HCT116 (cell line): ENCODE measurements at regions not wholly inside any gene's neighbourhood (a gene's known extent, or its start where the extent isn't known, plus 50 kb on each side); places are given as distances from the start of the nearest gene placed in this dataset.

Experiments used
- ATAC-seq: fragments of 200-7000 bp; cut with Tn5 transposase; 2 replicates; pipeline ENCODE4 v1.9.1; 2020; ENCODE audit warnings: mild to moderate bottlenecking, moderate library complexity
- BruUV-seq: library from RNA; stranded (reverse); fragments of 400-500 nt; replicated peaks from 2 replicates; lab custom pipeline; 2021; lab: Mats Ljungman, UMichigan
- CTCF ChIA-PET: fragments of 300-600 bp; sonication (Branson Sonifier 250); formaldehyde crosslinking; loops from one replicate; lab custom pipeline; 2021; ENCODE audit warnings: antibody characterized with exemption; lab: Charles Lee
- POLR2A ChIA-PET: fragments of 300-600, 350-600 bp; sonication (Branson Sonifier 250); formaldehyde crosslinking; loops from one replicate; lab custom pipeline; 2021; ENCODE audit warnings: antibody characterized with exemption; lab: Charles Lee
- RAD21 ChIA-PET, 2 experiments: fragments of 300-600 bp; sonication (Branson Sonifier 250); formaldehyde crosslinking; loops; one replicate each; lab custom pipeline; 2023; ENCODE audit warnings: low total read pairs in 2 of 2; ENCODE audit not compliant: uncharacterized antibody in 2 of 2, unreplicated experiment in 2 of 2, low non-redundant PET in 1 of 2; lab: Charles Lee
- DNase-seq: peaks from one replicate; pipeline ENCODE4 v3.0.0-alpha.2; 2010; ENCODE audit warnings: low read depth, low spot score
- H2AFZ ChIP-seq: fragments of 200-600 bp; shearing (Covaris generic), sonication (generic); 2 replicates; pipeline ENCODE4 v1.6.1; 2017; ENCODE audit warnings: low read depth, mixed run types, mixed read lengths, antibody characterized with exemption, low read length; ENCODE audit not compliant: poor library complexity, severe bottlenecking
- H3K27ac ChIP-seq: 2 replicates; pipeline ENCODE4 v1.5.1; 2012; ENCODE audit warnings: low read depth, low read length
- H3K27me3 ChIP-seq: fragments of 200-600 bp; sonication (generic); 2 replicates; pipeline ENCODE4 v1.6.1; 2016; ENCODE audit warnings: mixed run types, low read length, mixed read lengths; ENCODE audit not compliant: insufficient read depth
- H3K36me3 ChIP-seq, 2 experiments: fragments of 200-500 bp in 1 of 2; fragments of 200-600 bp in 1 of 2; sonication (Bioruptor generic) in 1 of 2; sonication (generic) in 1 of 2; 2 replicates each; pipeline versions ENCODE4 v1.5.1 to v1.6.1; 2014 to 2016; ENCODE audit warnings: low read length in 2 of 2, inconsistent platforms in 1 of 2, mixed read lengths in 1 of 2, mixed run types in 1 of 2; ENCODE audit not compliant: insufficient read depth in 2 of 2, control insufficient read depth in 1 of 2
- H3K4me1 ChIP-seq, 2 experiments: fragments of 200-600 bp in 1 of 2; sonication (generic) in 1 of 2; 2 replicates each; pipeline versions ENCODE4 v1.5.1 to v1.6.1; 2012 to 2017; ENCODE audit warnings: low read length in 2 of 2, inconsistent platforms in 1 of 2, mild to moderate bottlenecking in 1 of 2, mixed read lengths in 1 of 2, mixed run types in 1 of 2, moderate library complexity in 1 of 2; ENCODE audit not compliant: insufficient read depth in 2 of 2, control insufficient read depth in 1 of 2
- H3K4me2 ChIP-seq: fragments of 200-600 bp; sonication (generic); 2 replicates; pipeline ENCODE4 v1.6.1; 2017; ENCODE audit warnings: mixed run types, low read length, mixed read lengths
- H3K4me3 ChIP-seq, 2 experiments: fragments of 200-600 bp in 1 of 2; sonication (generic) in 1 of 2; replicated peaks in 1 of 2; 2 replicates each; pipeline ENCODE4 v1.5.1; 2011 to 2016; ENCODE audit warnings: low read length in 2 of 2, control low read depth in 1 of 2, low read depth in 1 of 2, mild to moderate bottlenecking in 1 of 2, mixed read lengths in 1 of 2, mixed run types in 1 of 2
- H3K79me2 ChIP-seq: fragments of 200-600 bp; sonication (generic); 2 replicates; pipeline ENCODE4 v1.6.1; 2017; ENCODE audit warnings: mild to moderate bottlenecking, mixed run types, low read length, moderate library complexity, mixed read lengths; ENCODE audit not compliant: insufficient read depth
- H3K9ac ChIP-seq: fragments of 200-600 bp; sonication (generic); 2 replicates; pipeline ENCODE4 v1.6.1; 2016; ENCODE audit warnings: low read length, mixed read lengths
- H3K9me2 ChIP-seq: fragments of 200-600 bp; sonication (generic), shearing (Covaris generic); 2 replicates; pipeline ENCODE4 v1.6.1; 2017; ENCODE audit warnings: mixed run types, mild to moderate bottlenecking, moderate library complexity; ENCODE audit not compliant: insufficient read depth
- H3K9me3 ChIP-seq, 2 experiments: fragments of 200-500 bp in 1 of 2; fragments of 200-600 bp in 1 of 2; sonication (Bioruptor generic) in 1 of 2; sonication (generic) in 1 of 2; 2 replicates each; pipeline ENCODE4 v1.6.1; 2014 to 2017; ENCODE audit warnings: low read length in 2 of 2, mixed read lengths in 2 of 2, inconsistent platforms in 1 of 2, low read depth in 1 of 2, mild to moderate bottlenecking in 1 of 2, mixed run types in 1 of 2, moderate library complexity in 1 of 2; ENCODE audit not compliant: control insufficient read depth in 1 of 2, insufficient read depth in 1 of 2
- H4K20me1 ChIP-seq: fragments of 200-600 bp; sonication (generic), shearing (Covaris generic); 2 replicates; pipeline ENCODE4 v1.6.1; 2017; ENCODE audit warnings: mixed run types, mild to moderate bottlenecking, moderate library complexity; ENCODE audit not compliant: insufficient read depth
- CBX3 ChIP-seq: IDR thresholded peaks from 2 replicates; pipeline ENCODE4 v1.6.1; 2012; ENCODE audit warnings: low read depth
- CEBPB ChIP-seq: IDR thresholded peaks from 2 replicates; pipeline ENCODE4 v1.6.1; 2012; ENCODE audit warnings: low read depth
- EGR1 ChIP-seq: IDR thresholded peaks from 2 replicates; pipeline ENCODE4 v1.6.1; 2012; ENCODE audit warnings: low read depth
- POLR2A ChIP-seq: IDR thresholded peaks from 2 replicates; pipeline ENCODE4 v1.7.0; 2011; ENCODE audit warnings: borderline replicate concordance; ENCODE audit not compliant: insufficient read depth, insufficient read length; ENCODE audit errors: extremely low read depth
- POLR2AphosphoS5 ChIP-seq: IDR thresholded peaks from 2 replicates; pipeline ENCODE4 v1.6.1; 2011; ENCODE audit warnings: mild to moderate bottlenecking, low read depth, low read length, moderate library complexity
- RAD21 ChIP-seq: IDR thresholded peaks from 2 replicates; pipeline ENCODE4 v1.6.1; 2012; ENCODE audit warnings: low read depth, mild to moderate bottlenecking
- SRF ChIP-seq: IDR thresholded peaks from 2 replicates; pipeline ENCODE4 v1.6.1; 2012; ENCODE audit warnings: low read depth
- intact Hi-C: fragments of 100-400 bp; cut with micrococcal nuclease; formaldehyde crosslinking; loops from 2 replicates; pipeline ENCODE4 v1.10.0; 2022
- TF ChIP-seq, protein P1 (sequence below), 3 experiments: fragments of 200-600 bp in 1 of 3; sonication (generic) in 1 of 3; IDR thresholded peaks in 2 of 3; conservative IDR thresholded peaks in 1 of 3; 2 replicates each; pipeline ENCODE4 v1.5.1; 2012 to 2017; ENCODE audit warnings: low read depth in 2 of 3, low read length in 2 of 3, antibody characterized with exemption in 1 of 3, borderline replicate concordance in 1 of 3, control low read depth in 1 of 3, mild to moderate bottlenecking in 1 of 3, mixed read lengths in 1 of 3, mixed run types in 1 of 3, moderate library complexity in 1 of 3; ENCODE audit not compliant: insufficient read depth in 1 of 3

GRCh38 chr18:38796762-38797161 lies 1231.2 kb upstream of the CELF4 start (continued):
- TF ChIP-seq SRF, result no peak
- no peak for TF ChIP-seq EGR1

DNA sequence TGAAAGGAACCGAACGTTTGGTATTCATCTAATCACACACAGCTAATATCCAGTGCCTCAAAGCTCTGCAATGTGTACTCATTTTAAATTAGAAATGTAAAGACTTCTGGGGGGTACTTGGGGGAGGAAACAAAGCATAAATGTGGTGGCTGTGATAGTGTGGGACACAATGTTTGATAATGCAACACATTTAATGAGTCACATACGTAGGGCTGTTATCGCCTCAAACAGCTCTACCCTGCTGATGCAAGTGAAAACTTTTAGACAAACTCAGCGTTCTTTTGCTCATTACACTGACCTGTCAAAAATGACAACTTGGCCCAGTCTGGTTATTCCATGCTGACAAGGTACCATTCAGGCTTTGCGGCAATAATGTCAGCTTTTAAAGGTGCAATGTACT lies 1227.1 kb upstream of the CELF4 start:
- Histone ChIP-seq H3K27ac (no peak overlapping the region), H2AFZ (no peak overlapping the region), H3K9ac (no peak overlapping the region), H3K9me3 (no peaks in the 10 kb centered on the region), H3K36me3 (no peaks in the 10 kb centered on the region), H3K79me2 (no peaks in the 10 kb centered on the region), H3K4me2 (no peak overlapping the region), H4K20me1 (no peaks in the 10 kb centered on the region), H3K27me3 (no peaks in the 10 kb centered on the region), H3K9me2 (no peaks in the 10 kb centered on the region), H3K4me3 (no peak overlapping the region), H3K4me1 (no peaks in the 10 kb centered on the region)
- TF ChIP-seq POLR2A (no peak), POLR2AphosphoS5 (no peak), CEBPB (no peak), RAD21 (no peak), CBX3 (no peak), SRF (no peak)
- TF ChIP-seq, protein P1, sequence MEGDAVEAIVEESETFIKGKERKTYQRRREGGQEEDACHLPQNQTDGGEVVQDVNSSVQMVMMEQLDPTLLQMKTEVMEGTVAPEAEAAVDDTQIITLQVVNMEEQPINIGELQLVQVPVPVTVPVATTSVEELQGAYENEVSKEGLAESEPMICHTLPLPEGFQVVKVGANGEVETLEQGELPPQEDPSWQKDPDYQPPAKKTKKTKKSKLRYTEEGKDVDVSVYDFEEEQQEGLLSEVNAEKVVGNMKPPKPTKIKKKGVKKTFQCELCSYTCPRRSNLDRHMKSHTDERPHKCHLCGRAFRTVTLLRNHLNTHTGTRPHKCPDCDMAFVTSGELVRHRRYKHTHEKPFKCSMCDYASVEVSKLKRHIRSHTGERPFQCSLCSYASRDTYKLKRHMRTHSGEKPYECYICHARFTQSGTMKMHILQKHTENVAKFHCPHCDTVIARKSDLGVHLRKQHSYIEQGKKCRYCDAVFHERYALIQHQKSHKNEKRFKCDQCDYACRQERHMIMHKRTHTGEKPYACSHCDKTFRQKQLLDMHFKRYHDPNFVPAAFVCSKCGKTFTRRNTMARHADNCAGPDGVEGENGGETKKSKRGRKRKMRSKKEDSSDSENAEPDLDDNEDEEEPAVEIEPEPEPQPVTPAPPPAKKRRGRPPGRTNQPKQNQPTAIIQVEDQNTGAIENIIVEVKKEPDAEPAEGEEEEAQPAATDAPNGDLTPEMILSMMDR (IDR thresholded peaks at IDR 0.05 in 2 of 3, conservative IDR thresholded peaks at IDR 0.05 in 1 of 3; ENCODE audit: borderline replicate concordance in 1 of 3, insufficient read depth in 1 of 3, low read depth in 2 of 3, low read length in 2 of 3), result no peak
- intact Hi-C loops, result no loop called here
- DNase-seq, result no peak
- BruUV-seq, result no TSS peak
- ChIA-PET CTCF (no interaction called here), RAD21 (no interaction called here), POLR2A (no interaction called here)
- ATAC-seq, result no peak
